ENCODE measurements at regions not wholly inside any gene's neighbourhood (a gene's known extent, or its start where the extent isn't known, plus 50 kb on each side); places are given as distances from the start of the nearest gene placed in this dataset.

DNA sequence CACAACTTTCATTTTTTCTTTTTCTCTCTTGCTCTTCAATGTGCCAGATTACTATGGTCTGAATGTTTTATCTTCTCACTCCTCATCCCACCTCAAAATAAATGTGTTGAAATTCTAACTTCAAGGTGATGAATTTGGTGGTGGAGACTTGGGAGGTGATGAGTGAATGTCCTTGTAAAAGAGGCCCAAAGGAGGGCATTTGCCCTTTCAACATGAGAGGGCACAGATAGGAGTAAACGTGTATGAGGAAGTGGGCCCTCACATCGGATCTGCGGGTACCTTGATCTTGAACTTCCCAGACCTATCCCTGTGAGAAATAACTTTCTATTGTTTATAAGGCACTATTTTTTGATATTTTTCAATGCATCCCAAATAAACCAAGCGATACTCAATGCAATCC is 412.3 kb upstream of the ADGRL2 start:
- FAIRE-seq: no peak
- DNase-seq (ENCODE audit: low read depth in 1 of 2, low spot score in 2 of 2): no peak
- no peak overlapping the region for H3K56ac ChIP-seq (replicated peaks; ENCODE audit: insufficient read length, low read depth, low read length)
- no peak overlapping the region for H2BK15ac ChIP-seq (ENCODE audit: low read length)
- H3K4me2 ChIP-seq (ENCODE audit: insufficient read depth in 1 of 2, low read depth in 2 of 2, low read length in 2 of 2): no peak overlapping the region
- H2BK120ac ChIP-seq (replicated peaks; ENCODE audit: low read depth, low read length): no peak overlapping the region
- H2AK5ac ChIP-seq (ENCODE audit: low read depth, low read length): no peak overlapping the region
- H3K27ac ChIP-seq (ENCODE audit: low read depth, low read length): no peak overlapping the region
- H4K20me1 ChIP-seq (replicated peaks in 1 of 2; ENCODE audit: control insufficient read depth in 1 of 2, insufficient read depth in 2 of 2, low read length in 2 of 2): no peaks in the 10 kb centered on the region
- H3K4me3 ChIP-seq (ENCODE audit: extremely low read depth in 1 of 4, insufficient read depth in 2 of 4, low read depth in 3 of 4, low read length in 4 of 4): no peak overlapping the region
- H2BK5ac ChIP-seq (ENCODE audit: low read depth, low read length): no peak overlapping the region
- no peak overlapping the region for H2BK12ac ChIP-seq (ENCODE audit: low read depth, low read length)
- H3K9me3 ChIP-seq (ENCODE audit: insufficient read depth in 2 of 2, low read depth in 1 of 2, low read length in 1 of 2): no peaks in the 10 kb centered on the region
- POLR2A ChIA-PET (ENCODE audit: partially characterized antibody): no interaction called here
- no peaks in the 10 kb centered on the region for H3K79me1 ChIP-seq (ENCODE audit: low read depth, low read length)
- no peak overlapping the region for H3K14ac ChIP-seq (ENCODE audit: insufficient read length)
- no peaks in the 10 kb centered on the region for H3K79me2 ChIP-seq (ENCODE audit: control insufficient read depth in 1 of 2, insufficient read depth in 2 of 2, low read length in 2 of 2)
- no peak overlapping the region for H4K5ac ChIP-seq (ENCODE audit: insufficient read length, low read depth, low read length)
- CTCF ChIA-PET (ENCODE audit: partially characterized antibody): no interaction called here
- no peaks in the 10 kb centered on the region for H3K23me2 ChIP-seq (ENCODE audit: low read depth, low read length)
- H3K18ac ChIP-seq (ENCODE audit: extremely low read depth, low read length): no peak overlapping the region
- no peak overlapping the region for H3K9ac ChIP-seq (replicated peaks in 1 of 4; ENCODE audit: extremely low read depth in 1 of 4, low read depth in 3 of 4, low read length in 3 of 4)
- no peak overlapping the region for H4K8ac ChIP-seq (ENCODE audit: extremely low read depth, insufficient read depth, low read length)
- H3K27me3 ChIP-seq (replicated peaks in 1 of 4; ENCODE audit: control insufficient read depth in 3 of 4, extremely low read depth in 1 of 4, insufficient read depth in 3 of 4, low read length in 3 of 4): no peaks in the 10 kb centered on the region
- H3K36me3 ChIP-seq (ENCODE audit: control insufficient read depth in 2 of 4, insufficient read depth in 4 of 4, low read length in 3 of 4): no peaks in the 10 kb centered on the region
- no peaks in the 10 kb centered on the region for H3K4me1 ChIP-seq (replicated peaks in 1 of 4; ENCODE audit: control insufficient read depth in 3 of 4, insufficient read depth in 4 of 4, low read length in 3 of 4)
- no peak overlapping the region for H3K23ac ChIP-seq (ENCODE audit: insufficient read length)
- 94% methylated on average over 4 of the region's 4 CpGs; no CpG with 5 or more reads in 1 of the 2 experiments for WGBS, 2 experiments (ENCODE audit: extremely low coverage in 1 of 2, insufficient coverage in 1 of 2, insufficient read length in 1 of 2, insufficient replicate concordance in 2 of 2, low coverage in 1 of 2, low lambda C conversion rate in 2 of 2, missing lambda C conversion rate in 1 of 2)
- H3K4ac ChIP-seq (replicated peaks; ENCODE audit: insufficient read length, low read depth, low read length): no peak overlapping the region
- H2AFZ ChIP-seq (ENCODE audit: low read length): no peak overlapping the region
- H2BK20ac ChIP-seq (ENCODE audit: low read length): no peak overlapping the region
- H4K91ac ChIP-seq (replicated peaks; ENCODE audit: insufficient read length, low read length): no peak overlapping the region
- TF ChIP-seq SUZ12 (IDR thresholded peaks at IDR 0.05; ENCODE audit: low read length) (no peak), TAF7 (optimal IDR thresholded peaks at IDR 0.05; ENCODE audit: borderline replicate concordance, low read depth, low read length) (no peak), KDM5A (IDR thresholded peaks at IDR 0.05; ENCODE audit: low read length) (no peak), BACH1 (IDR thresholded peaks at IDR 0.05; ENCODE audit: low read length) (no peak), CEBPB (IDR thresholded peaks at IDR 0.05; ENCODE audit: low read depth, low read length) (no peak), FOSL1 (IDR thresholded peaks at IDR 0.05; ENCODE audit: insufficient read depth, low read depth, low read length) (no peak), HDAC6 (IDR thresholded peaks at IDR 0.05; ENCODE audit: low read depth, low read length) (no peak), TEAD4 (IDR thresholded peaks at IDR 0.05; ENCODE audit: low read depth, low read length) (no peak), CREB1 (IDR thresholded peaks at IDR 0.05) (no peak), SAP30 (IDR thresholded peaks at IDR 0.05; ENCODE audit: insufficient read depth, insufficient replicate concordance, low read length) (no peak)
- TF ChIP-seq, protein P1, sequence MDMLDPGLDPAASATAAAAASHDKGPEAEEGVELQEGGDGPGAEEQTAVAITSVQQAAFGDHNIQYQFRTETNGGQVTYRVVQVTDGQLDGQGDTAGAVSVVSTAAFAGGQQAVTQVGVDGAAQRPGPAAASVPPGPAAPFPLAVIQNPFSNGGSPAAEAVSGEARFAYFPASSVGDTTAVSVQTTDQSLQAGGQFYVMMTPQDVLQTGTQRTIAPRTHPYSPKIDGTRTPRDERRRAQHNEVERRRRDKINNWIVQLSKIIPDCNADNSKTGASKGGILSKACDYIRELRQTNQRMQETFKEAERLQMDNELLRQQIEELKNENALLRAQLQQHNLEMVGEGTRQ (IDR thresholded peaks at IDR 0.05; ENCODE audit: low read length): no peak
- TF ChIP-seq, protein P2, sequence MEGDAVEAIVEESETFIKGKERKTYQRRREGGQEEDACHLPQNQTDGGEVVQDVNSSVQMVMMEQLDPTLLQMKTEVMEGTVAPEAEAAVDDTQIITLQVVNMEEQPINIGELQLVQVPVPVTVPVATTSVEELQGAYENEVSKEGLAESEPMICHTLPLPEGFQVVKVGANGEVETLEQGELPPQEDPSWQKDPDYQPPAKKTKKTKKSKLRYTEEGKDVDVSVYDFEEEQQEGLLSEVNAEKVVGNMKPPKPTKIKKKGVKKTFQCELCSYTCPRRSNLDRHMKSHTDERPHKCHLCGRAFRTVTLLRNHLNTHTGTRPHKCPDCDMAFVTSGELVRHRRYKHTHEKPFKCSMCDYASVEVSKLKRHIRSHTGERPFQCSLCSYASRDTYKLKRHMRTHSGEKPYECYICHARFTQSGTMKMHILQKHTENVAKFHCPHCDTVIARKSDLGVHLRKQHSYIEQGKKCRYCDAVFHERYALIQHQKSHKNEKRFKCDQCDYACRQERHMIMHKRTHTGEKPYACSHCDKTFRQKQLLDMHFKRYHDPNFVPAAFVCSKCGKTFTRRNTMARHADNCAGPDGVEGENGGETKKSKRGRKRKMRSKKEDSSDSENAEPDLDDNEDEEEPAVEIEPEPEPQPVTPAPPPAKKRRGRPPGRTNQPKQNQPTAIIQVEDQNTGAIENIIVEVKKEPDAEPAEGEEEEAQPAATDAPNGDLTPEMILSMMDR (IDR thresholded peaks at IDR 0.05; ENCODE audit: control extremely low read depth in 1 of 3, insufficient read depth in 1 of 3, low read depth in 1 of 3, low read length in 3 of 3): no peak

All from H1 (cell line).